Mesenchymal stem cell (in vitro differentiated cells and primary cell): ENCODE measurements at regions not wholly inside any gene's neighbourhood (a gene's known extent, or its start where the extent isn't known, plus 50 kb on each side); places are given as distances from the start of the nearest gene placed in this dataset.
"Not testable (repeated sequence)": the region's sequence is repeated elsewhere in the genome, so short reads cannot be mapped to it uniquely, and the experiment has no call there.

ENCODE experiments used
- DNase-seq: peaks from one replicate; pipeline ENCODE4 v3.0.0-alpha.2; 2013
- H2AFZ ChIP-seq: one replicate; pipeline ENCODE4 v1.6.1; 2013; ENCODE audit warnings: low read depth, mild to moderate bottlenecking, control low read depth, inconsistent platforms, low read length, moderate library complexity
- H2AK5ac ChIP-seq: 2 replicates; pipeline ENCODE4 v1.6.1; 2013; ENCODE audit warnings: low read length, moderate library complexity, mild to moderate bottlenecking, inconsistent platforms; ENCODE audit not compliant: severe bottlenecking
- H2BK120ac ChIP-seq: one replicate; pipeline ENCODE4 v1.6.1; 2013; ENCODE audit warnings: low read depth, mild to moderate bottlenecking, inconsistent platforms, low read length, moderate library complexity
- H2BK12ac ChIP-seq, 2 experiments: one replicate each; pipeline ENCODE4 v1.6.1; 2013; ENCODE audit warnings: inconsistent platforms in 2 of 2, low read length in 2 of 2, mild to moderate bottlenecking in 2 of 2, moderate library complexity in 2 of 2, control low read depth in 1 of 2
- H2BK15ac ChIP-seq: one replicate; pipeline ENCODE4 v1.6.1; 2013; ENCODE audit warnings: mild to moderate bottlenecking, low read depth, inconsistent platforms; ENCODE audit not compliant: poor library complexity, severe bottlenecking
- H2BK5ac ChIP-seq: 2 replicates; pipeline ENCODE4 v1.6.1; 2013; ENCODE audit warnings: low read depth, mild to moderate bottlenecking, low read length, control low read depth, inconsistent platforms; ENCODE audit not compliant: poor library complexity, severe bottlenecking
- H3K14ac ChIP-seq, 2 experiments: one replicate each; pipeline ENCODE4 v1.6.1; 2013; ENCODE audit warnings: inconsistent platforms in 2 of 2, low read length in 2 of 2, control low read depth in 1 of 2, mild to moderate bottlenecking in 1 of 2, moderate library complexity in 1 of 2
- H3K18ac ChIP-seq, 2 experiments: one replicate each; pipeline ENCODE4 v1.6.1; 2013; ENCODE audit warnings: inconsistent platforms in 2 of 2, low read length in 2 of 2, control low read depth in 1 of 2, low read depth in 1 of 2, mild to moderate bottlenecking in 1 of 2
- H3K23ac ChIP-seq, 2 experiments: one replicate each; pipeline ENCODE4 v1.6.1; 2013; ENCODE audit warnings: inconsistent platforms in 2 of 2, low read length in 2 of 2, mild to moderate bottlenecking in 2 of 2, moderate library complexity in 2 of 2, control low read depth in 1 of 2
- H3K27ac ChIP-seq: 2 replicates; pipeline ENCODE4 v1.5.1; 2013; ENCODE audit warnings: mild to moderate bottlenecking, moderate library complexity, low read length, control low read depth, inconsistent platforms; ENCODE audit not compliant: poor library complexity, severe bottlenecking
- H3K27me3 ChIP-seq, 2 experiments: 2 replicates each; pipeline versions ENCODE4 v1.6.1 to v1.7.0; 2013; ENCODE audit warnings: low read length in 2 of 2, mild to moderate bottlenecking in 2 of 2, moderate library complexity in 2 of 2, control low read depth in 1 of 2, inconsistent platforms in 1 of 2; ENCODE audit not compliant: control insufficient read depth in 1 of 2, insufficient read depth in 1 of 2
- H3K36me3 ChIP-seq, 2 experiments: 2 replicates each; pipeline versions ENCODE4 v1.6.1 to v1.7.0; 2013; ENCODE audit warnings: low read length in 2 of 2, control low read depth in 1 of 2, inconsistent platforms in 1 of 2, low read depth in 1 of 2, mild to moderate bottlenecking in 1 of 2; ENCODE audit not compliant: insufficient read depth in 2 of 2, control insufficient read depth in 1 of 2
- H3K4ac ChIP-seq, 2 experiments: one replicate each; pipeline ENCODE4 v1.6.1; 2013; ENCODE audit warnings: inconsistent platforms in 2 of 2, low read length in 2 of 2, mild to moderate bottlenecking in 2 of 2, moderate library complexity in 2 of 2, control low read depth in 1 of 2, low read depth in 1 of 2
- H3K4me1 ChIP-seq: 2 replicates; pipeline ENCODE4 v1.6.1; 2013; ENCODE audit warnings: low read depth, low read length, control low read depth; ENCODE audit not compliant: control insufficient read depth, insufficient read depth
- H3K4me2 ChIP-seq: 2 replicates; pipeline ENCODE4 v1.6.1; 2013; ENCODE audit warnings: low read length, mild to moderate bottlenecking, inconsistent platforms; ENCODE audit not compliant: poor library complexity, severe bottlenecking
- H3K4me3 ChIP-seq, 2 experiments: 2 replicates each; pipeline versions ENCODE4 v1.5.1 to v1.7.0; 2013; ENCODE audit warnings: low read length in 2 of 2, mild to moderate bottlenecking in 2 of 2, control low read depth in 1 of 2, low read depth in 1 of 2; ENCODE audit not compliant: insufficient read depth in 1 of 2
- H3K79me1 ChIP-seq: replicated peaks from 2 replicates; pipeline ENCODE4 v1.6.1; 2013; ENCODE audit warnings: mild to moderate bottlenecking, control low read depth, low read length, inconsistent platforms; ENCODE audit not compliant: poor library complexity, severe bottlenecking
- H3K9ac ChIP-seq: 2 replicates; pipeline ENCODE4 v1.7.0; 2013; ENCODE audit warnings: mild to moderate bottlenecking, low read length, moderate library complexity
- H3K9me3 ChIP-seq: 2 replicates; pipeline ENCODE4 v1.7.0; 2013; ENCODE audit warnings: mild to moderate bottlenecking, low read length; ENCODE audit not compliant: control insufficient read depth
- H4K8ac ChIP-seq: one replicate; pipeline ENCODE4 v1.6.1; 2013; ENCODE audit warnings: inconsistent platforms, mild to moderate bottlenecking, low read length, moderate library complexity
- H4K91ac ChIP-seq: one replicate; pipeline ENCODE4 v1.6.1; 2013; ENCODE audit warnings: mild to moderate bottlenecking, low read length, inconsistent platforms
- WGBS: methylation state at CpG from one replicate; pipeline ENCODE4 v1.1.7; 2013; ENCODE audit warnings: mixed read lengths; 5-methylcytosine and 5-hydroxymethylcytosine counted together

DNA sequence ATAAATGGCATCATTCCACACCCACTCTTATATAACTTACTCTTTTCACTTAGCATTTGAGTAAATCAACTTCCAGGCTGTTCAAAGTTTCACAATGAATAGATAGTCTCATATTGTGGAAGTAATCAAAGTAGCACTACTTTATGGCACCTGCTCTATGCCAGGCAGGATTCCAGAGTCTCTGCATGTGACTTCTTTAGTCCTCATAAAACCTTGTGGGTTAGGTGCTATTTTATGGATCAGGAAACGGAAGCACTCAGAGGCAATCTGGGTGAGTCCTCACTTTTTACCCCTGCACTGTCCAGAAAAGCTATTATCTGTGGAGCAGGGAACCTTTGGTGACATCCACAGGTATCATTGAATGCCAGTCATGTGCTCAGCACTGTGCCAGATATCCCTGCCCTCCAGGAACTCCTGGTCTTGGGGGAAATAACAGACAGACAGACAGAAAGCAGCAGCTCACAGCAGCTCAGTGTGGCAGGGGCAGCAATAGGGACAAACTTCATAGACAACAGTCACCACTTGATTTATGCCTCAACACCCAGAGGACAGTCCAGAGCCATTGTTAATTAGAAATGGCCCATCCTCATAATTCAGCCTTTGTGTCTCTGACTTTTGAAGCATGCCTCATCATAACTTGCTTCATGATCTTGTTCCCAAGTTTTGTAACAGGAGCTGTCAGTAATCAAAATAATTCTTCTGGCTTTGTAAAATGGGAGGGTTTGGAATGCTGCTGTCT is 160.6 kb downstream of the SEC23IP start:
- no peak overlapping the region for H4K91ac ChIP-seq
- H2BK120ac ChIP-seq, result no peak overlapping the region
- H3K27me3 ChIP-seq, result no peaks in the 10 kb centered on the region
- WGBS, result 39% methylated on average over 1 of the region's 1 CpG
- no peak overlapping the region for H4K8ac ChIP-seq
- no peaks in the 10 kb centered on the region for H3K36me3 ChIP-seq
- no peak overlapping the region for H3K9ac ChIP-seq
- no peak overlapping the region for H3K23ac ChIP-seq
- H2AFZ ChIP-seq, result no peak overlapping the region
- H3K18ac ChIP-seq, result no peak overlapping the region
- no peak overlapping the region for H3K4ac ChIP-seq
- no peak overlapping the region for H3K27ac ChIP-seq
- H3K79me1 ChIP-seq, result no peaks in the 10 kb centered on the region
- DNase-seq, result no peak
- H2BK15ac ChIP-seq, result no peak overlapping the region
- H2BK5ac ChIP-seq, result no peak overlapping the region
- H3K4me2 ChIP-seq, result no peak overlapping the region
- no peak overlapping the region for H3K14ac ChIP-seq
- H3K4me1 ChIP-seq, result no peaks in the 10 kb centered on the region
- no peak overlapping the region for H2BK12ac ChIP-seq
- H3K9me3 ChIP-seq, result no peaks in the 10 kb centered on the region
- H3K4me3 ChIP-seq, result no peak overlapping the region
- H2AK5ac ChIP-seq, result no peak overlapping the region

DNA sequence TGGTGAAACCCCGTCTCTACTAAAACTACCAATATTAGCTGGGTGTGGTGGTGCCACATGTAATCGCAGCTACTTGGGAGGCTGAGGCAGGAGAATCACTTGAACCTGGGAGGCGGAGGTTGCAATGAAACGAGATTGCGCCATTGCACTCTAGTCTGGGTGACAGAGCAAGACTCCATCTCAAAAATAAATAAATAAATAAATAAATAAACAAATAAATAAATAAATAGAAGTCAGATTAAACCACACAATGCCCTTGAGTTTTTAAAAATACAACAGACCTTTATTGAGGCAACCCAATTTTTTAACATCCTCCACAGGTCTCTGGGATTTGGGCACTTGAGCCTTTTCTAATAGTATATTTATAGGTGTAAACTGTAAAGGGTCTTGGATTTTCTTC is 167.3 kb downstream of the SEC23IP start:
- not testable (repeated sequence) for H2BK120ac ChIP-seq, H3K4me2 ChIP-seq, H3K27me3 ChIP-seq, H2BK12ac ChIP-seq, H3K4me1 ChIP-seq, H2BK15ac ChIP-seq, H4K91ac ChIP-seq, H3K23ac ChIP-seq, H3K27ac ChIP-seq, H3K14ac ChIP-seq, DNase-seq, H3K4me3 ChIP-seq, H3K18ac ChIP-seq, H3K36me3 ChIP-seq, H2AFZ ChIP-seq, H2AK5ac ChIP-seq, H3K9me3 ChIP-seq, H3K9ac ChIP-seq, H4K8ac ChIP-seq, H3K79me1 ChIP-seq, H2BK5ac ChIP-seq, H3K4ac ChIP-seq
- WGBS, result 65% methylated on average over 2 of the region's 5 CpGs

DNA sequence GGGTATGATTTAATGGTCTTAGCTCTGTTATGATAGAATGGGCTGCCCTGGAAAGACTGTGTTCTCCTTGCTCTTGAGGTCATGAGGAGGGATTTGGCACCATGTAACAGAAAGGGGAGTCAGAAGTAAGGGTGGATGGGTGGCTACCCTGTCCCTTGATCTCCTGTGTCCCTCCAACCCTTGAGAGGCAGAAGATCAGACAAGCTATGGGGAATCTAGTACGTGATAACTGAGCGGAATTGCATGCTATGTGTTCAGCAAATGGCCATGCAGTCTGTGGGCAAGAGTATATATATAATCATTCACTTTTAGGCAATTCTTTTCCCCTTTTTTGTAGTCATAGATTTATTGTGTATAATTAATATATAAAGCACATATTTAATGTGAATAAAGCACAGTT is 174.9 kb downstream of the SEC23IP start:
- Histone ChIP-seq H4K91ac (no peak overlapping the region), H3K18ac (no peak overlapping the region), H3K27ac (no peak overlapping the region), H2BK15ac (no peak overlapping the region), H3K14ac (no peak overlapping the region), H2BK120ac (no peak overlapping the region), H2AK5ac (no peak overlapping the region), H3K9ac (no peak overlapping the region), H3K4me2 (no peak overlapping the region), H3K23ac (no peak overlapping the region), H2AFZ (no peak overlapping the region), H3K27me3 (no peaks in the 10 kb centered on the region), H3K79me1 (no peaks in the 10 kb centered on the region), H2BK5ac (no peak overlapping the region), H3K36me3 (no peaks in the 10 kb centered on the region), H3K4me3 (no peak overlapping the region), H4K8ac (no peak overlapping the region), H3K4ac (no peak overlapping the region), H2BK12ac (no peak overlapping the region), H3K4me1 (no peaks in the 10 kb centered on the region), H3K9me3 (peaks cover 3% of the 10 kb centered on the region)
- WGBS, result no CpG with 5 or more reads among the region's 2 CpGs
- no peak for DNase-seq

DNA sequence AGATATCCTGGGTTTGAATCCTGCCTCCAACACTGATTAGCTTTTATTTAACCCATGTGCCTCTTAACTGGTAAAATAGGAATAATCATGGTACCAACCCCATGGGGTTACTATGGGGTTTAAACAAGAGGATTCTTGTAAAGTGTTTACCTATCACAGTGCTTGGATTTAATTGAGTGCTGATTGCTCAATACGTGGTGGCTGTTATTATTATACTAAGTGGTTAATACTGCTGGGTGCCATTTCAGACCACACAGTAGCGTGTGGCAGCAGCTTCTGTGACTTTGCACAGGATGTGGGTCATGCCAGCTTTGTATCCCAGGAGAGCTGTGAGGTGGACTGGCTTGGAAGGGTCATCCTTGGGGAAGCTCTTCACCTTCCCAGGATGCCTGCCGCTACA is 177.2 kb downstream of the SEC23IP start:
- WGBS, result 31% methylated on average over 3 of the region's 3 CpGs
- H3K27ac ChIP-seq, result no peak overlapping the region
- no peak overlapping the region for H2BK15ac ChIP-seq
- H3K14ac ChIP-seq, result no peak overlapping the region
- no peak overlapping the region for H3K4me3 ChIP-seq
- no peaks in the 10 kb centered on the region for H3K79me1 ChIP-seq
- DNase-seq, result no peak
- no peak overlapping the region for H2BK12ac ChIP-seq
- H2BK5ac ChIP-seq, result no peak overlapping the region
- peaks cover 7% of the 10 kb centered on the region for H3K9me3 ChIP-seq
- no peak overlapping the region for H3K4ac ChIP-seq
- H3K18ac ChIP-seq, result no peak overlapping the region
- no peak overlapping the region for H4K91ac ChIP-seq
- no peaks in the 10 kb centered on the region for H3K4me1 ChIP-seq
- H3K9ac ChIP-seq, result no peak overlapping the region
- H3K27me3 ChIP-seq, result no peaks in the 10 kb centered on the region
- H2BK120ac ChIP-seq, result no peak overlapping the region
- H2AK5ac ChIP-seq, result no peak overlapping the region
- no peaks in the 10 kb centered on the region for H3K36me3 ChIP-seq
- H3K4me2 ChIP-seq, result no peak overlapping the region
- H2AFZ ChIP-seq, result no peak overlapping the region
- no peak overlapping the region for H3K23ac ChIP-seq
- no peak overlapping the region for H4K8ac ChIP-seq
